ENCODE measurements at regions not wholly inside any gene's neighbourhood (a gene's known extent, or its start where the extent isn't known, plus 50 kb on each side); places are given as distances from the start of the nearest gene placed in this dataset.

DNA sequence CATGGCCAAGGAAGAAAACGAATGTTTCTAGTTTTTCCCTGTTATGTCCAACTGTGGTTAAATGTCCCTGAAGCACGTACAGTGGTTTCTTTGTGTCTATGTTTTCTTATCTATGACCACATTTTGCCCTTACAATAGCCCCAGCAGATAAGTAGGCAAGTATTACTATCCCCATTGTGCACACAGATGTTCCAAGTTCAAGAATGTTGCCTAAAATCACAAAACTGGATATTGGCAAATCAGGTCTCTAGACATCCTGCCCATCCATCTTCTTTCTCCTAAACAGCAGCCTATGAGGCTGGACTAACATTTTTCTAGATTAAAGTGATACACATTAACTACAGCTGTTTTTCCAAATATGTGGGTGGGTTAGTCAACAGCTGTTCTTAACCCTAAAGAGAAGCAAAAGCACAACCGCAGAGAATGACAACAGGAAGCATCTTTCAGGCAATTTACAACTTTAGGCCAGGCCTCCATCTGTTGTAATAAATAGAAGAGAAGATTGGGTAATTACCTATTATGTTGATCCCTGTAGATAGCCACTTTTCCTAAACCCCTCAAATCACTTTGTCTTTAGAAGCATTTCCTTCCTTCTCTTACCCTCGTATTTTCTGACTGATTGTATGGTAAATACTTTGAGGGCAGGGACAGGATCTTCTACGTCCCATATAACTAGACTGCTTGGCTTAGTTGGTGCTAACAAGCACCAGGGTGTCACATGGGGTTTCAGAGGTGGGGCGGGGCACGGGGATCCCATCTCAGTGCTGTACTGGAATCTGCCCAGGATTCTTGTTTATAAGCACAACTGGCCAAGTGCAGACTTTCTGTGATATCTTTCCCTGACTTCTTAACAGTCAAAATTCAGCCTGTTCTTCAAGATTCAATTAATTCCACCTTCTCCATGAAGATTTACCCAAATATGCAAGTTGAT lies 132.1 kb upstream of the SETBP1 start:
- DNase-seq = peak; percentile 52 to 94 (median 91)
- Histone ChIP-seq H3K9me3 (ENCODE audit: control extremely low read depth in 1 of 5, control insufficient read depth in 4 of 5, insufficient read depth in 2 of 5, low read depth in 1 of 5, low read length in 4 of 5) (peaks cover 0 to 2% (median 0%) of the 10 kb centered on the region in 5 experiments), H3K36me3 (ENCODE audit: control insufficient read depth in 4 of 4, insufficient read depth in 4 of 4, low read length in 3 of 4) (no peaks in the 10 kb centered on the region), H3K27ac (ENCODE audit: insufficient read depth in 1 of 2, low read depth in 1 of 2, low read length in 2 of 2, poor library complexity in 1 of 2, severe bottlenecking in 2 of 2) (peak overlapping the region in 1 of 2 experiments; percentile 1), H3K4me1 (ENCODE audit: control extremely low read depth in 1 of 4, control insufficient read depth in 4 of 4, insufficient read depth in 4 of 4, low read length in 3 of 4) (peaks cover 12 to 19% (median 16%) of the 10 kb centered on the region in 4 experiments), H3K4me3 (ENCODE audit: control insufficient read depth in 1 of 7, extremely low read depth in 1 of 7, insufficient read depth in 4 of 7, low read depth in 2 of 7, low read length in 6 of 7) (no peak overlapping the region), H3K27me3 (replicated peaks in 2 of 5; ENCODE audit: control insufficient read depth in 4 of 5, insufficient read depth in 5 of 5, low read length in 4 of 5) (no peaks in the 10 kb centered on the region)
- ChIA-PET POLR2A (interaction anchor here (0.5 to 0.6 kb wide), 2 partner anchors 27 to 61 kb away, joined by 3 read pairs; no protein-coding TSS in a partner anchor), CTCF (no interaction called here)
- 39% methylated on average over 3 of the region's 7 CpGs for WGBS (ENCODE audit: insufficient coverage)

DNA sequence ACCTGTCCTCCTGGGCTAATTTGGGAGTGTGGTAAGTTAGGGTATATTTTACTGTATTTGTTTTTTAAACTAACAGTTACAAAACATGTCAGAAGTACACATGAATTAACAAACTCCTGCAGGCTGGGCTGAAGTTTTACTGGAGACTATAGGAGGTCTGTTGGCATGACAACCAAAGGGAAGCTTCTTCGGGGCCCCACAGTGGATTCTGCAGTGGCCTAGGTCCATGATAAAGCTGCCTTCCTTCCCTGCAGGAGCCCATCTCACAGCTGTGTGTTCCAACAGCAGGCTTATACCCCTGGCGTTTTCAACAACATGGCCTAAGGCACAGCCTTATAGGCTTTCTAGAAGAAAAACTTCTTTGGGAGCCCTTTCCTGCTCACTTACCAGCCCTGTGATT lies 128.0 kb upstream of the SETBP1 start:
- Histone ChIP-seq H3K4me3 (ENCODE audit: control insufficient read depth in 1 of 7, extremely low read depth in 1 of 7, insufficient read depth in 4 of 7, low read depth in 2 of 7, low read length in 6 of 7) (no peak overlapping the region), H3K27ac (ENCODE audit: insufficient read depth in 1 of 2, low read depth in 1 of 2, low read length in 2 of 2, poor library complexity in 1 of 2, severe bottlenecking in 2 of 2) (no peak overlapping the region), H3K36me3 (ENCODE audit: control insufficient read depth in 4 of 4, insufficient read depth in 4 of 4, low read length in 3 of 4) (no peaks in the 10 kb centered on the region), H3K4me1 (ENCODE audit: control extremely low read depth in 1 of 4, control insufficient read depth in 4 of 4, insufficient read depth in 4 of 4, low read length in 3 of 4) (peaks cover 18 to 36% (median 22%) of the 10 kb centered on the region in 4 experiments), H3K9me3 (ENCODE audit: control extremely low read depth in 1 of 5, control insufficient read depth in 4 of 5, insufficient read depth in 2 of 5, low read depth in 1 of 5, low read length in 4 of 5) (no peaks in the 10 kb centered on the region), H3K27me3 (replicated peaks in 2 of 5; ENCODE audit: control insufficient read depth in 4 of 5, insufficient read depth in 5 of 5, low read length in 4 of 5) (no peaks in the 10 kb centered on the region)
- CTCF ChIA-PET = interaction anchor here (1.2 kb wide), 1 partner anchor 42 kb away, joined by 3 read pairs; no protein-coding TSS in a partner anchor
- DNase-seq = no peak
- 81% methylated on average over 2 of the region's 2 CpGs for WGBS (ENCODE audit: insufficient coverage)
- POLR2A ChIA-PET = no interaction called here

DNA sequence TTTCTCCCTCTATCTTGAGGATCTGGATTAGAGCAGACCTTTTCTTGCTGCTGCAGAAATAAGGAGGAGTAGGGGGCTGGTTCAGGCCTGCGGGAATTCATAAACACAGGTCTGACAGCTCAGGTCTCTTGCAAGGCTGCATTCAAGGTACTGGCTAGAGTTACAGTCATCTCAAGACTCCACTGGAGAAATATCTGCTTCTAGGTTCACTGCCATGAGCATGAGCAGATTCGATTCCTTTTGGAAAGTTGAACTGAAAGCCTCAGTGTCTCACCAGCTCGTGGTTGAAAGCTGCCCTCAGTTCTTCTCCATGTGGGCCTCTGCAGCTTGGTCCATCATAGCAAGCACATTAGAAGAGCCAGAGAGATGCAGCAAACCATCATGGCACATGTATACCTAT lies 124.4 kb upstream of the SETBP1 start:
- Histone ChIP-seq H3K4me1 (ENCODE audit: control extremely low read depth in 1 of 4, control insufficient read depth in 4 of 4, insufficient read depth in 4 of 4, low read length in 3 of 4) (peaks cover 3 to 26% (median 7%) of the 10 kb centered on the region in 4 experiments), H3K36me3 (ENCODE audit: control insufficient read depth in 4 of 4, insufficient read depth in 4 of 4, low read length in 3 of 4) (no peaks in the 10 kb centered on the region), H3K9me3 (ENCODE audit: control extremely low read depth in 1 of 5, control insufficient read depth in 4 of 5, insufficient read depth in 2 of 5, low read depth in 1 of 5, low read length in 4 of 5) (no peaks in the 10 kb centered on the region), H3K27me3 (replicated peaks in 2 of 5; ENCODE audit: control insufficient read depth in 4 of 5, insufficient read depth in 5 of 5, low read length in 4 of 5) (no peaks in the 10 kb centered on the region), H3K27ac (ENCODE audit: insufficient read depth in 1 of 2, low read depth in 1 of 2, low read length in 2 of 2, poor library complexity in 1 of 2, severe bottlenecking in 2 of 2) (no peak overlapping the region), H3K4me3 (ENCODE audit: control insufficient read depth in 1 of 7, extremely low read depth in 1 of 7, insufficient read depth in 4 of 7, low read depth in 2 of 7, low read length in 6 of 7) (no peak overlapping the region)
- WGBS (ENCODE audit: insufficient coverage) = 95% methylated on average over 3 of the region's 3 CpGs
- DNase-seq = no peak
- CTCF ChIA-PET = no interaction called here
- POLR2A ChIA-PET = interaction anchor here (1.3 kb wide), 1 partner anchor 9 kb away, joined by 3 read pairs; no protein-coding TSS in a partner anchor

DNA sequence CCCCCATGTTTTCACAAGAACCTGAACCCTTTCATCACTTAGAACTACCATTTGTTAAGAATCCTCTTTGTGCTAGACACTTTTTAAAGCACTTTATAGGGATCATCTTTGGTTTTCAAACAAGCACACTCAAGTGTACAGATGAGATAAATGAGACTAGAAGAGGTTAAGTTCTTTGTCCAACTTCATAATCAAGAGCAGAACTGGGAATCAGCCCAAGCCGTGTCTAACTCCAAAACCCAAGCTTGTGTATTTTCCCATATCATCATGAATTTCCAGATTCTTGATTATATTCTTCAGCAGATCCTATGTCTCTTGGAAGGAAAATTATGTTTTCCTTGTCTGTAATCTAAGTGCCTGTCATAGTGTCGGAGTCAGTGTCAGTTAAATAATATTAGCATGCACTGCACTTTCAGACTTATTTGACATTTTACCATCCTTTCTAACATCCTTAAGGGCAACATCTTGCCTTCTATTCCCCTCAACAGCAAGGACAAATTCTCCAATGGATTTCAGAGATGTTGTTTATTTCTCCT lies 123.0 kb upstream of the SETBP1 start:
- no CpG with 5 or more reads among the region's 2 CpGs for WGBS (ENCODE audit: insufficient coverage)
- ChIA-PET CTCF (no interaction called here), POLR2A (no interaction called here)
- Histone ChIP-seq H3K9me3 (ENCODE audit: control extremely low read depth in 1 of 5, control insufficient read depth in 4 of 5, insufficient read depth in 2 of 5, low read depth in 1 of 5, low read length in 4 of 5) (no peaks in the 10 kb centered on the region), H3K4me3 (ENCODE audit: control insufficient read depth in 1 of 7, extremely low read depth in 1 of 7, insufficient read depth in 4 of 7, low read depth in 2 of 7, low read length in 6 of 7) (no peak overlapping the region), H3K36me3 (ENCODE audit: control insufficient read depth in 4 of 4, insufficient read depth in 4 of 4, low read length in 3 of 4) (no peaks in the 10 kb centered on the region), H3K27me3 (replicated peaks in 2 of 5; ENCODE audit: control insufficient read depth in 4 of 5, insufficient read depth in 5 of 5, low read length in 4 of 5) (no peaks in the 10 kb centered on the region), H3K4me1 (ENCODE audit: control extremely low read depth in 1 of 4, control insufficient read depth in 4 of 4, insufficient read depth in 4 of 4, low read length in 3 of 4) (peaks cover 3 to 26% (median 7%) of the 10 kb centered on the region in 4 experiments), H3K27ac (ENCODE audit: insufficient read depth in 1 of 2, low read depth in 1 of 2, low read length in 2 of 2, poor library complexity in 1 of 2, severe bottlenecking in 2 of 2) (no peak overlapping the region)
- no peak for DNase-seq

DNA sequence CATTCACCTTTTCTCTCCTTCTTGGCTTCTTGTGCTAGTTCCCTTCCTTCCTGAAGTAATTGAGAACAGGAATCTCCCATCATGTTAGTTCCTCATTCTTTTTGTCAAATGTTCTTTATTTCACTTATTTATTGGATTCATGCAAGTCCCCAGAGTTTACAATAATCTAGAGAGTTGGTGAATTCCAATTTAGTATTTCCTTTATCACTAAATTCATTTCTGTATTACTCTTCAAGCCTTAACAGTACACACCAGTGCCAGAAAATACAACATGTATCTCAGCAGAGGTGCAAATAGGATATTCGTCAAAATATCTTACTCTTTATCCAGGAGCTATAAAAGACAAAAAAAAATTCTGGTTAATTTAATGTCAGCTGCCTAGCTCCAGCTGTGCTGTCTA lies 121.9 kb upstream of the SETBP1 start:
- H3K36me3 ChIP-seq (ENCODE audit: control insufficient read depth in 4 of 4, insufficient read depth in 4 of 4, low read length in 3 of 4) = no peaks in the 10 kb centered on the region
- CTCF ChIA-PET = no interaction called here
- POLR2A ChIA-PET = no interaction called here

DNA sequence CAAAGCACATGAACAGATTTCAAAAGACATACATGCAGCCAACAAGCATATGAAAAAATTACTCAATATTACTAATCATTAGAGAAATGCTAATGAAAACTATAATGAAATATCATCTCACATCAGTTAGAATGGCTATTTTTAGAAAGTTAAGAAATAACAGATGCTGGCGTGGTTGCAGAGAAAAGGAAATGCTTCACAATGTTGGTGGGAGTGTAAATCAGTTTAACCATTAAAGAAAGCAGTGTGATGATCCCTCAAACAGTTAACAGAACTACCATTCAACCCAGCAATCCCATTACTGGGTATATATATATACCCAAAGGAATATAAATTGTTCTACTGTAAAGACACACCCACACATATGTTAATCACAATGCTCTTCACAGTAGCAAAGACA lies 117.7 kb upstream of the SETBP1 start:
- CTCF ChIA-PET = no interaction called here
- no CpG with 5 or more reads among the region's 1 CpG for WGBS (ENCODE audit: insufficient coverage)
- H3K27ac ChIP-seq (ENCODE audit: insufficient read depth in 1 of 2, low read depth in 1 of 2, low read length in 2 of 2, poor library complexity in 1 of 2, severe bottlenecking in 2 of 2) = no peak overlapping the region
- peaks cover 0 to 3% (median 0%) of the 10 kb centered on the region in 5 experiments for H3K9me3 ChIP-seq (ENCODE audit: control extremely low read depth in 1 of 5, control insufficient read depth in 4 of 5, insufficient read depth in 2 of 5, low read depth in 1 of 5, low read length in 4 of 5)
- no peaks in the 10 kb centered on the region for H3K27me3 ChIP-seq (replicated peaks in 2 of 5; ENCODE audit: control insufficient read depth in 4 of 5, insufficient read depth in 5 of 5, low read length in 4 of 5)
- POLR2A ChIA-PET = no interaction called here
- no peak for DNase-seq
- peaks cover 4 to 20% (median 10%) of the 10 kb centered on the region in 4 experiments for H3K4me1 ChIP-seq (ENCODE audit: control extremely low read depth in 1 of 4, control insufficient read depth in 4 of 4, insufficient read depth in 4 of 4, low read length in 3 of 4)
- H3K4me3 ChIP-seq (ENCODE audit: control insufficient read depth in 1 of 7, extremely low read depth in 1 of 7, insufficient read depth in 4 of 7, low read depth in 2 of 7, low read length in 6 of 7) = no peak overlapping the region
- H3K36me3 ChIP-seq (ENCODE audit: control insufficient read depth in 4 of 4, insufficient read depth in 4 of 4, low read length in 3 of 4) = no peaks in the 10 kb centered on the region

More for the DNA sequence above, 121.9 kb upstream of the SETBP1 start:
- no peaks in the 10 kb centered on the region for H3K27me3 ChIP-seq (replicated peaks in 2 of 5; ENCODE audit: control insufficient read depth in 4 of 5, insufficient read depth in 5 of 5, low read length in 4 of 5)
- H3K4me3 ChIP-seq (ENCODE audit: control insufficient read depth in 1 of 7, extremely low read depth in 1 of 7, insufficient read depth in 4 of 7, low read depth in 2 of 7, low read length in 6 of 7) = no peak overlapping the region
- H3K27ac ChIP-seq (ENCODE audit: insufficient read depth in 1 of 2, low read depth in 1 of 2, low read length in 2 of 2, poor library complexity in 1 of 2, severe bottlenecking in 2 of 2) = no peak overlapping the region
- no peak for DNase-seq
- no CpG with 5 or more reads among the region's 1 CpG for WGBS (ENCODE audit: insufficient coverage)
- H3K9me3 ChIP-seq (ENCODE audit: control extremely low read depth in 1 of 5, control insufficient read depth in 4 of 5, insufficient read depth in 2 of 5, low read depth in 1 of 5, low read length in 4 of 5) = no peaks in the 10 kb centered on the region
- H3K4me1 ChIP-seq (ENCODE audit: control extremely low read depth in 1 of 4, control insufficient read depth in 4 of 4, insufficient read depth in 4 of 4, low read length in 3 of 4) = peaks cover 3 to 28% (median 10%) of the 10 kb centered on the region in 4 experiments

DNA sequence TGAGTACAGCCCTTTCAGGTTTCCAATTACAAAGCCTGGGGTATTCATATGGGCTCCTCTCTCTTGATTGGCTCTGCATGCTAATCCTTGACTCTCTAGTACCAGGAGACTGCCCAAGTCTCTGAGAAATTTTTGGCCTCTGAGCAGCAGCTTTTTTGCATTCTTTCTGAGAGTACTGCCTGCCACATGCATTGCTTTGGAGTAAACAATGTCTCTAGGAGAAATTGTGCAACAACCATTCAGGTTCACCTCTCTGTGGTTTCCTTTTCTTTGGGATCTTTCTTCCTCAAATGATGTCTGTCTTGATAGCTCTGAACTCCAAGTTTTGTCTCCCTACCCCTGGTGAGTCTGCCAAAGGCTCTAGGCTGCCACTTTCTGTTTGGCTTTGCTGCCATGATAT lies 115.8 kb upstream of the SETBP1 start:
- Histone ChIP-seq H3K9me3 (ENCODE audit: control extremely low read depth in 1 of 5, control insufficient read depth in 4 of 5, insufficient read depth in 2 of 5, low read depth in 1 of 5, low read length in 4 of 5) (peaks cover 0 to 3% (median 0%) of the 10 kb centered on the region in 5 experiments), H3K36me3 (ENCODE audit: control insufficient read depth in 4 of 4, insufficient read depth in 4 of 4, low read length in 3 of 4) (no peaks in the 10 kb centered on the region), H3K27me3 (replicated peaks in 2 of 5; ENCODE audit: control insufficient read depth in 4 of 5, insufficient read depth in 5 of 5, low read length in 4 of 5) (no peaks in the 10 kb centered on the region), H3K4me3 (ENCODE audit: control insufficient read depth in 1 of 7, extremely low read depth in 1 of 7, insufficient read depth in 4 of 7, low read depth in 2 of 7, low read length in 6 of 7) (peak overlapping the region in 2 of 7 experiments; percentile 10 to 19), H3K27ac (ENCODE audit: insufficient read depth in 1 of 2, low read depth in 1 of 2, low read length in 2 of 2, poor library complexity in 1 of 2, severe bottlenecking in 2 of 2) (no peak overlapping the region), H3K4me1 (ENCODE audit: control extremely low read depth in 1 of 4, control insufficient read depth in 4 of 4, insufficient read depth in 4 of 4, low read length in 3 of 4) (peaks cover 4 to 16% (median 8%) of the 10 kb centered on the region in 4 experiments)
- peak in 2 of 3 donors; percentile 59 to 60 for DNase-seq
- ChIA-PET CTCF (no interaction called here), POLR2A (interaction anchor here (1.3 kb wide), 1 partner anchor 9 kb away, joined by 3 read pairs; no protein-coding TSS in a partner anchor)
